PC-3 (cell line): ENCODE measurements at regions not wholly inside any gene's neighbourhood (a gene's known extent, or its start where the extent isn't known, plus 50 kb on each side); places are given as distances from the start of the nearest gene placed in this dataset.

Source experiments
- ATAC-seq: fragments of 200-7000 bp; cut with Tn5 transposase; 2 replicates; pipeline ENCODE4 v1.9.1; 2020; ENCODE audit warnings: mild to moderate bottlenecking, moderate library complexity
- BruUV-seq: library from RNA; stranded (reverse); fragments of 400-500 nt; replicated peaks from 2 replicates; lab custom pipeline; 2021; lab: Mats Ljungman, UMichigan
- CTCF ChIA-PET: fragments of 300-600 bp; sonication (Branson Sonifier 250); formaldehyde crosslinking; loops from one replicate; lab custom pipeline; 2022; ENCODE audit warnings: antibody characterized with exemption; lab: Charles Lee
- POLR2A ChIA-PET: fragments of 300-600 bp; sonication (Branson Sonifier 250); formaldehyde crosslinking; loops from one replicate; lab custom pipeline; 2022; ENCODE audit warnings: antibody characterized with exemption; ENCODE audit not compliant: unreplicated experiment; lab: Charles Lee
- DNase-seq: peaks from one replicate; pipeline ENCODE4 v3.0.0-alpha.2; 2015
- H2AFZ ChIP-seq: fragments of 300-600 bp; sonication (generic); 2 replicates; pipeline ENCODE4 v1.6.0; 2016; ENCODE audit warnings: antibody characterized with exemption, low read length
- H3F3A ChIP-seq: fragments of 300-600 bp; sonication (generic); one replicate; pipeline ENCODE4 v1.6.0; 2017; ENCODE audit warnings: antibody characterized with exemption, low read length, control low read depth, mild to moderate bottlenecking; ENCODE audit not compliant: unreplicated experiment
- H3K27ac ChIP-seq: fragments of 300-600 bp; sonication (generic); 2 replicates; pipeline ENCODE4 v1.5.1; 2016; ENCODE audit warnings: mild to moderate bottlenecking, low read length
- H3K27me3 ChIP-seq: fragments of 300-600 bp; sonication (generic); 2 replicates; pipeline ENCODE4 v1.6.1; 2016; ENCODE audit warnings: low read length, mixed read lengths
- H3K36me3 ChIP-seq: fragments of 300-600 bp; sonication (generic); 2 replicates; pipeline ENCODE4 v1.6.1; 2016; ENCODE audit warnings: low read depth, mixed run types, low read length, mixed read lengths
- H3K4me1 ChIP-seq: fragments of 300-600 bp; sonication (generic); 2 replicates; pipeline ENCODE4 v1.5.1; 2016; ENCODE audit warnings: low read length; ENCODE audit not compliant: insufficient read depth
- H3K4me2 ChIP-seq: fragments of 300-600 bp; sonication (generic); 2 replicates; pipeline ENCODE4 v1.6.0; 2016; ENCODE audit warnings: low read length
- H3K4me3 ChIP-seq: fragments of 300-600 bp; sonication (generic); 2 replicates; pipeline ENCODE4 v1.5.1; 2016; ENCODE audit warnings: mild to moderate bottlenecking, low read length, mixed read lengths
- H3K79me2 ChIP-seq: fragments of 300-600 bp; sonication (generic); 2 replicates; pipeline ENCODE4 v1.6.1; 2017; ENCODE audit warnings: low read length, mixed read lengths
- H3K9ac ChIP-seq: fragments of 300-600 bp; sonication (generic); 2 replicates; pipeline ENCODE4 v1.6.0; 2016; ENCODE audit warnings: mild to moderate bottlenecking, low read length
- H3K9me2 ChIP-seq: fragments of 300-600 bp; sonication (generic); replicated peaks from 2 replicates; pipeline ENCODE4 v1.6.1; 2016; ENCODE audit warnings: mixed run types, low read length, mixed read lengths
- H3K9me3 ChIP-seq: fragments of 300-600 bp; sonication (generic); 2 replicates; pipeline ENCODE4 v1.6.1; 2016; ENCODE audit warnings: low read length, mixed read lengths
- H4K20me1 ChIP-seq: fragments of 300-600 bp; sonication (generic); 2 replicates; pipeline ENCODE4 v1.6.1; 2016; ENCODE audit warnings: low read length, mixed read lengths
- CTCF ChIP-seq: fragments of 300-600 bp; sonication (generic); conservative IDR thresholded peaks from 2 replicates; pipeline ENCODE4 v1.5.1; 2017; ENCODE audit warnings: antibody characterized with exemption, low read depth, mild to moderate bottlenecking, low read length
- EZH2 ChIP-seq: fragments of 300-600 bp; sonication (generic); IDR thresholded peaks from one replicate; pipeline ENCODE4 v1.6.1; 2017; ENCODE audit warnings: antibody characterized with exemption, mild to moderate bottlenecking, low read length; ENCODE audit not compliant: unreplicated experiment
- EZH2phosphoT487 ChIP-seq: fragments of 300-600 bp; sonication (generic); IDR thresholded peaks from 2 replicates; pipeline ENCODE4 v1.6.1; 2018; ENCODE audit warnings: mild to moderate bottlenecking, antibody characterized with exemption, low read length, borderline replicate concordance
- intact Hi-C: fragments of 100-400 bp; cut with micrococcal nuclease; formaldehyde crosslinking; loops from 2 replicates; pipeline ENCODE4 v1.9.0; 2023

- no TSS peak for BruUV-seq
Measured at GRCh38 chr2:39542523-39542922, 105.4 kb upstream of the MAP4K3 start.

GRCh38 chr2:39545957-39546356 is 108.9 kb upstream of the MAP4K3 start:
- Histone ChIP-seq H3K9me2 (no peaks in the 10 kb centered on the region), H3K9me3 (peaks cover 12% of the 10 kb centered on the region), H3K27ac (no peak overlapping the region), H3K4me3 (no peak overlapping the region), H2AFZ (no peak overlapping the region), H3K9ac (no peak overlapping the region), H3F3A (peaks cover 4% of the 10 kb centered on the region), H3K4me2 (no peak overlapping the region), H4K20me1 (no peaks in the 10 kb centered on the region), H3K36me3 (no peaks in the 10 kb centered on the region), H3K79me2 (no peaks in the 10 kb centered on the region), H3K4me1 (peaks cover 21% of the 10 kb centered on the region), H3K27me3 (no peaks in the 10 kb centered on the region)
- DNase-seq (peak; percentile 19), ATAC-seq (no peak)
- no TSS peak for BruUV-seq
- no peak for TF ChIP-seq EZH2phosphoT487
- no peak for TF ChIP-seq CTCF
- no peak for TF ChIP-seq EZH2
- POLR2A ChIA-PET = no interaction called here
- CTCF ChIA-PET = no interaction called here
- intact Hi-C loops = loop anchor here (2.0 kb wide), 1 partner anchor 15 kb away; no protein-coding TSS in a partner anchor

More at GRCh38 chr2:39542523-39542922, 105.4 kb upstream of the MAP4K3 start:
- Histone ChIP-seq H3K27me3 (no peaks in the 10 kb centered on the region), H3K4me3 (no peak overlapping the region), H3K79me2 (no peaks in the 10 kb centered on the region), H3K36me3 (no peaks in the 10 kb centered on the region), H3K4me1 (peaks cover 13% of the 10 kb centered on the region), H3K9me3 (0 out of 2 replicates have a peak, but pooled peaks cover under 1% of the 10 kb centered on the region), H4K20me1 (no peaks in the 10 kb centered on the region), H2AFZ (no peak overlapping the region), H3K4me2 (no peak overlapping the region), H3F3A (no peaks in the 10 kb centered on the region), H3K9ac (no peak overlapping the region), H3K9me2 (no peaks in the 10 kb centered on the region), H3K27ac (no peak overlapping the region)
- ChIA-PET POLR2A (no interaction called here), CTCF (no interaction called here)
- TF ChIP-seq EZH2phosphoT487 = no peak
- TF ChIP-seq EZH2 = no peak
- TF ChIP-seq CTCF = no peak
- DNase-seq (no peak), ATAC-seq (no peak)
- intact Hi-C loops = no loop called here

- BruUV-seq = no TSS peak
- ChIA-PET CTCF (interaction anchor here (0.6 kb wide), 1 partner anchor 48 kb away, joined by 3 read pairs; no protein-coding TSS in a partner anchor), POLR2A (no interaction called here)
- intact Hi-C loops = loop anchor here (2.0 kb wide), 1 partner anchor 16 kb away; no protein-coding TSS in a partner anchor
- ATAC-seq (no peak), DNase-seq (peak; percentile 40)
- no peak for TF ChIP-seq EZH2
- TF ChIP-seq EZH2phosphoT487 = no peak
- no peak for TF ChIP-seq CTCF
- Histone ChIP-seq H3K36me3 (no peaks in the 10 kb centered on the region), H3K27me3 (no peaks in the 10 kb centered on the region), H3K9me3 (peaks cover 12% of the 10 kb centered on the region), H3K79me2 (no peaks in the 10 kb centered on the region), H3K4me1 (peaks cover 26% of the 10 kb centered on the region), H3K4me2 (peak overlapping the region; percentile 21; the same call in 1 of the 2 replicates), H2AFZ (no peak overlapping the region), H3K9me2 (no peaks in the 10 kb centered on the region), H4K20me1 (no peaks in the 10 kb centered on the region), H3K4me3 (no peak overlapping the region), H3F3A (peaks cover 4% of the 10 kb centered on the region), H3K9ac (no peak overlapping the region), H3K27ac (peak overlapping the region; percentile 42)
Measured at GRCh38 chr2:39546409-39546808, 109.3 kb upstream of the MAP4K3 start.
